ENCODE measurements at regions not wholly inside any gene's neighbourhood (a gene's known extent, or its start where the extent isn't known, plus 50 kb on each side); places are given as distances from the start of the nearest gene placed in this dataset.
A peak's percentile ranks its signal among the peaks of the same experiment; 100 is the strongest.

DNA sequence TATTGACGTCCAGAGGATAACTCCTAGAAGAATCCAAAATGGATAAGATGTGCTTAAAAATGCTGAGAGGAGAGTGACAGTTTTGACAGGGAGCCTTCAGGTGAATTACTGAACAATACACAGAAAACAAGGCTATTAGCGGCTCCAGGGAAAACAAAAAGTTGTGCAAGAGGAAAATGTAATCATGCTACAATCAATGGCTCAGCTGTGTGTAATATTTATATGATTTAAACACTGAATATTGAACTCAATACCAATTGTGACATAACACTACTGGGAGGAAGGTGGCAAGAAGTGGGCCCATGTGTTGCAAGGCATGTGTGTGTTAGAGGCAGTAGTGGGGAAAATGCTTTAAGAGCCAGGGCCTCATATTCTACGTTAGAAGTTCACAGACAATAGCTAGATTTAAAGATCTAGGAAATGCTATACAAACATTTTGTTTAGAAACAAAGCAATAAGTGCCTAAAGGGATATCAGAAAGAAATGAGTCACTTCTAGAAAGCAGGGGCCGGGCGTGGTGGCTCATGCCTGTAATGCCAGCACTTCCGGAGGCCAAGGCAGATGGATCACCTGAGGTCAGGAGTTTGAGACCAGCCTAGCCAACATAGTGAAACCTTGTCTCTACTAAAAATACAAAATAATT lies 253.2 kb upstream of the IRX5 start:
- no peak for DNase-seq

DNA sequence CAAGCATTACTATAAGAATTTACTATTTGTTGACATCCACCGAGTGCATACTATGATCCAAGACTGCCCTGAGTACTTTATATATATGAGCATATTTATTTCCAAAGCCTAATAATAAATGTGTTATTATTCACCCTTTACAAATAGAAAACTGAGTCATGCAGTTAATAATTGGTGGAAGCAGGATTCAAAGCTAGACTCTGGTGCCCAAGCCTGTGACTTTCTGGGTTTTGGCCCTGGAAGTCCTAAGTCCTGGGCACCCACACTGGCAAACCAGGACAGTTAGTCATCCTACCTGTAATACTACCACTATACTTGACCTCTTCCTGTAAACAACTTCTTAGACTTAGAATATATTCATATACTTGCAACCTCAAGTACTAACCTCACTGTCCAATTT lies 257.4 kb upstream of the IRX5 start:
- no peak for DNase-seq

DNA sequence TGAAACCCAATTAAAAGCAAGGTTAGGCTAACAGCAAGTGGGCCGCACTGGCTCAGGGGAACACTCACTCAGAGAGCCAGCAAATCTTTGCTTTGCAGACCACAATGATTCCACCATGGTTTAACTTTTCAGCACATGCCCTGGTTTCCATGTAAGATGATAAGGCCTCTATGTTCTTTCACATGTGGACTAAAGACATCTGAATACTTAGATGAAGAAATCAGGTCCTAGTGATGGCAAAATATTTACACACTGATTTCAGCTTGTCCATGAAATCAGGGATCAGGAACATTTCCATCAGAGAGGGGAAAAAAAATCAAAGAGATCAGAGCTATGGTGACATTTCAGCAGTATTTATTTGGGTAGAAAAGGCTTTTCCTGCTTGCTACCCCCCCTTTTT lies 258.2 kb upstream of the IRX5 start:
- DNase-seq = no peak

DNA sequence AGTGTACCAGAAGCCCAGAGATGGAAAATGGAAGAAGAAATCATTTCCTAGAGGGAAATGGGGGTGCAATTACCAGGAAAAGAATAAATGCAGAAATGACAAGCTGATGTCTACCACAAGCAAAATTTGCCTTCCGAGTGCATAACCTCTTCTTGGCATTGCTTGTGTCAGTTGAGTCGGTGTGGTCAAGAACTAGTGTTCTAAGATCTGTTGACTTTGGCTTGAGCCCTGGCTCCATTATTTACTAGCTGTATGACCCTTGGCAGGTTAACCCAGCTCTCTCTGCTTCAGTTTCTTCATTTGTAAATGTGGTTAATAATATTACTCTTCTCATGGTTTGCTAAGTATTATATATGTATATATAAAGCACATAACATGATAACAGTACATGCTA lies 273.0 kb upstream of the IRX5 start:
- DNase-seq = no peak

DNA sequence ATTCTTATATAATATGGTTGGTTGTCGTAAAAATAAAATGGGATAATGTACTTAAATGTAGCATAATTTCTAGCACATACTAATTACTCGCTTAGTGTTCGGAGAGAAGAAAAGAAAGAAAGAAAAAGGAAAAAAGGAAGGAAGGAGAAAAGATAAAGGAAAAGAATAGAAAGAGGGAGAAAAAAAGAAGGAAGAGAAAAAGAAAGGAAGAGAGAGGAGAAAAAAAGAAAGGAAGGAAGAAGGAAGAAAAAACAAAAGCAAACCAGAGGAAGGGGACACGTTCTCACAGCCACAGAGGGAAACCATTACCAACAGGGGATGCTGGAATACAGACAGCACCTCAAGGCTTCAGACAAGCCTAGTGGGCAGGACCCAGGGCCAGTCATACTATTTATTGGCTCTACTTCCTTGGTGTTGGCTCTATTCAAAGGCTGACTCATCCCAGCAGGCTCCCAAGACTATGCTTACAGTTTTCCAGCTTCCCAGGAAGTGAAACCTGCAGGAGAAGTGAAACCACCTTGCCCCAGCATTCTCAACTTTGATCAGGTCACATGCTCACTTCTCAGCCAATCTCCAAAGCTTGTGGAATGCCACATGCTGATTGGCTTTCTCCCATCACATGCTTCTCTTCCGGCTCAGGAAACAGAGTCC lies 273.5 kb upstream of the IRX5 start:
- DNase-seq = no peak

DNA sequence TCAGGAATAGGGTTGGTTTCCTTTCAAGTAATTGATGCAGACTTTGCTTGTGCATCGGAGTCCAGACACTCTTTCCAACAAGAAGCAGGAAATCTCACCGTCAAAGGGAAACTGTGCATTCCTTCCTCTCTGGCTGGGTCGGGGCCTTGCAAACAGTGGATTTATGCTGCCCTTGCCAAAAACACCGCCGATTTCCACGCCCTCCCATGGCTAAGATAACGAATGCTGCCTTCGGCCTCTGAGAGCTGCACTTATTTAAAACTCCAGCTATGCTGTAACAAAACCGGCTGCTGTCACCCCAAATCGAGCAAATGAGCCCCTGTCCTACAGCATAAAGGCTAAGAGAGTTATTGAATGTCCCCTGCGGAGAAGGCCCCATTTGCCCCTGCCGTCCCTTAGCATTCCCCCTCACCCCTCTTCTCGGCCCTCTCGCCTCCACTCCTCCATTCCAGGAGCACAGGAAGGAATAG lies 275.5 kb upstream of the IRX5 start:
- DNase-seq = no peak

DNA sequence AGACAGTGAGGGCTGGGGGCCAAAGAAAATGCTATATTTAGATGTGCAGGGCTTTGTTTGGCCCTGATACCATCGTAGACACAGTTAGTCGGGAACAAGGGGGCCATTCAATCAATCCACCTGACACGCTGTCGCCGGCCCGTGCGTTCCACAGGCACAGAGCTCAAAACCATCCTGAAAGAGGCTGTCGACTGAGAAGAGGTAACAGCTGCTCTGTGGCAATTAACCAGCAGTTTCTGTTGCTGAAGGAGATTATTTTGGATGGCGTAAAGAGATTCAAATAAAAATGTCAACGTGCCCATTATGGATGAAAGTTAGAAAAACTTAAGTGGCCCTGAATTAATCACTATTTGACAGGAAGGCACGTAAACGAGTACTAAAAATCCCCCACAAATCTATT lies 276.2 kb upstream of the IRX5 start:
- no peak for DNase-seq

DNA sequence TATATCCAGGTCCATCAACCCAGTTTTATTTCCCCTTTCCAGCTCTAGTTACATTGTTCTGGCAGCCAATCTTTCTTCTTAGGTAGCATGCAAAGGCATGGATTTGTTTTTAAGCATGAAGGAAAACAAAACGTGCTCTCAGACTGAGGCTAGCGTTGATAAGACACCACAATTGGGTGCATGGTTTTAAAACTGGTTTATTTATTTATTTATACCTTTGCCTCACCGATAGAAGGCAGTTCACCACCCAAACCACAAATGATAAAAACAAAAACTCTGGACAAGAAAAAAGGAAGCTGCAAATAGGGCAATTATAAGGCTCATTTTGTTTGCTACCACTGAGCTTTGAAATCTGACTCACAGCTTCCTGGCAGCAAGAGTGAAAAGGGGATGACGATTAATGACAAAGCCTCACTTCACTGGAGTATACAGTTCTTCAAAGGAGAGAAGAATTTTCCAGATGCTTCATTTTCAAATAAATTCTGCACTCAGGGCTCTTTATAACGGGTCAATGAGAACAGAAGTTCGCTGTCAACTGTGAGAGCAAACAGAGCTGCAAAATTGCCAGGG lies 278.4 kb upstream of the IRX5 start:
- DNase-seq = no peak

DNA sequence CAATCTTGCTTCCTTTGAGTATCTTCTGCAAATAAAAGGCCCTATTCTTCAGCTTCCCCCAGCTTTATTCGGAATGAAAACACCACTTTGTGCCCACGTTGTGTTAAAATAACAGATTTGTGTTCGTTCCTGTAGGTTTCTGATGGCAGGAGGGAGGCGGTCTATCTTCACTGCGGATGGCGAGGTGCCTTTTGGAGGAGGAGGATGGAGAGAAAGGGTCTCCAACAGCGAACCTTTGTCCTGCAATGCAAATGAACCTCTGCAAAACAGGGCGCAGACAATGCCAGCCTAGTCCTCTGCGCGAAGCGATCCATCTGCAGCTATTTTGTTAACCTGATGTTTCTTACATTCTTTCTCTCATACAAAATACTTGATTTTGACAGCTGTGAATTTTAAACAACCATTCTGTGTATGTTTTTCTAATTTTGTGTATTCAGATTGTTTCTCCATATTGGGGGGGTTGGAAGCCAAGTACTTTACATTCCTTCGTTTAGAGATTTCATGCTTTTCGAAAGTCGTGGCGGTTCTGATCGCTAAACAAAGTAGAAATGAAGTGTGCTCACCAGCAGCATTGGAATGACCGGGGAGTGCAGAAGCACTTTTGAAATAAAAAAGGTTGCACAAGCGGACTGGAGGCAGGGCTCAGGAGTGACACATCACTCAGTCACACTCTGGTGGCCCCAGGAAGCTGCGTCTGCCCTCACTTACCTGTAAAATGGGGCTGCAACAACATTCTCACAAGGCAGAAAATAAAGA lies 279.0 kb upstream of the IRX5 start:
- no peak for DNase-seq

DNA sequence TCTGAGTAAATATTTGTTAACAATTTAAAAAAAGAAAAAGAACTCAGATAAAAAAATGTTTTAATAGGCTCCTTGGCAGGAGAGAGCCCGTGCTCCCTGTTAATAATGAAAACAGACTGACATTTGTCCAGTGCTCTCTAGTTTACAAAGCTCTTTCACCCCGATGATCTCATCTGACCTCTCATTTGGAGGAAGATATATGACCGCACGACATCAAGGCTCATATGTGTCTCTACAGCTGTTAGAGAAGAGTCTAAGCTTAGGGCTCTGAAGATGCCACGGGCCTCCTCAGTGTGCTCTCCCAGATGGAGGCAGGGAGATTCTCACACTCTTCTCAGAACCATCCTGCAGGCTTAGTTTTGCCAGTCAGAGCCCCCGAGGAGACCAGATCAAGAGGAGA lies 280.8 kb upstream of the IRX5 start:
- no peak for DNase-seq

DNA sequence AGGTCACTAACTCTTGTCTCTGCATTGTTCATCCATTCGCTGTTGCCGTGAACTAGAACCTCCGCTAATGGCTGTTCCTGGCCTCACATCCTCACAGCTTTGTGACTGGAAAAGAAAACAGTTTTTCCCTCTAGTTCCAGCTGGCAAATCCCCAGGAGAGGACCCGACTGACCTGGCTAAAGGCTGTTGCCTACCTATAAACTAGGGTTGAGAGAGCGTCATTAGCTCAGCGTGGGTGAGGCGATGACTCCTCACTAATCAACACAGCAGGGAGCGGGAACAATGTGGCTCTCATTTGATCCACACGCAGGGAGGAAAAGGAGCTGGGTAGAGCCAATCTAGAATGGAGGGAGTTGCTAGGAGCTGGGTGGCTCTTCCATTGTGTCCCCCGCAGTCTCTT lies 282.1 kb upstream of the IRX5 start:
- DNase-seq = no peak

DNA sequence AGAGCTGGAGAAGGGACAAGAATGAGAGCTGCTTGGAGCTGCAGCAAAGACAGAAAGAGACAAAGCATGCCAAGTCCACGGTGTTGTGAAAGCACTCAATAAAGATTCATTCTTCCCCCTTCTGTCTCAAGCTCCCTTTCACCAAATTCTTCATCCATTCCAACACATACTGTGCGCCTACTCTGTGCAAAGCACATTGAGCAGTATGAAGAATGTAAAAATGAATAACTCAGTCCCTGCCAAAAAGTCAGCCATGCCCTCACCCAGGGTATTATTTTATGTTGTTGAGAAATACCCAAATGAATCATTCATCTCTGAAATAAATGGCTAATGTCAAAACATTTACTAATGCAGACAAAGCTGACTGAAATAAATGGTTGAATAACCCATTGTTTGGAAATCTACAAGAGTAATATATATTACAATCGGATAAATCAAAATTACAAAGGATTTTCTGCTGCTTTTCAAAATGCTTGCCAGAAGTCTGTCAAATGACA lies 282.9 kb upstream of the IRX5 start:
- DNase-seq = no peak

DNA sequence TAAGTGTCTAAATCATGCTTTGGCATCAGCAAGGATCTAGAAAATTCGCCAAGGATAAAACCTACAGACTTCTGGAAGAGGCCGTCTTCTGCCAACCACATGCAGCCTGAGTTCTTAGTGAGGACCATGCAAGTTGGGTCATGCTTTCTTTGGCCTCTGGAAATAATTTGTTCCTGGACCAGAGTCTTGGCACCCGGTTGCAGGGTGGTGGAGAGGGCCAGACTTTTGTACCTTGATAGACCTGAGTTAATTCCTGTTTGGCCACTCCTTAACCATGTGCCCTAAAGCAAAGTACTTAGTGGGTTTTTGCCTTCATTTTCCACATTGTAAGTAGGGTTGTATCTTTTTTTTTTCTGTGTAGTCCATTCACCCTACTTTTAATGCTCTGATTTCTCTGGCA lies 283.4 kb upstream of the IRX5 start:
- DNase-seq = no peak

DNA sequence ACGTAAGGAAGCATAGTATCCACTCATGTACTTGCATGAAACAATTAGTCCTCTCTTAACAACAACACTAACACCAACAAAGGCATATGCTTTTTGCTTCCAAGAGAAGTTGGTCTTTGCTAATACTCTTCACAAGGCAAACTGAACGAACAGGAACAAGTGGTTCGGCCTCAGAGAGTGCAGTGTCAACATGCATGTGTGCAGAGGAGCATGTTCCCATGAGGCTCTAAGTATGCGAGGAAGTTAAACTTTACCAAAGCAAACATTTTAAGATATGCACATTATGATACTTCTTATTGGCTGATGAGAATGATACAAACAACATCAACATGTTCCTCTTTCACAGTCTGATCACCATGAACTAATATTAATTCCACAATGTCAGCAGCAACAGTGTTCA lies 285.3 kb upstream of the IRX5 start:
- DNase-seq = no peak

DNA sequence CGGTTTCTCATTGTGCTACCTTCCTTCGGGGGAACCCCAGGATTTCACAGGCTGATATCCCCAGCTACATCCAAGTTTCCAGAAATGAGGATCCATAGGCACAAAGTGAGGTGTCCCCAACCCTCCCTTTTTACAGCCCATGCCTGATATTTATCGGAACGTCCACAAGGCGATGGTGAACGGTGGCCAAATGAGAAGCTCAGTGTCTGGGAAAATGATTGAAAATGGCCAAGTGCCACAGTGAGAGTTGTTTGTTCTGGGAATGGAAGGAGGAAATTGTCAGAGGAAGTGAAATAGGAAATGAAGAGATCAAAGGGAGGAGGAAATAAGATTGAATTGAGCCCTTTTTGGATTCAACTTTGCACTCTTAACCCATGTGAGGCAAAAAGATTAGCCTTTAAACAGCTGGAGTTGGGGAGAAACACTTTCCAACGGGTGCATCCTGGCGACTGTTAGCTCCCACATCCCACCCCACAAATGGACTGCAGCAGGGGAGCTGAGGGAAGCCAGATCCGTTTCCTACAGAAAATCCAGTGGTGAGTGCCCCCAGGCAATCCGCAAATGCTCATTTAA lies 294.4 kb upstream of the IRX5 start:
- DNase-seq = no peak

DNA sequence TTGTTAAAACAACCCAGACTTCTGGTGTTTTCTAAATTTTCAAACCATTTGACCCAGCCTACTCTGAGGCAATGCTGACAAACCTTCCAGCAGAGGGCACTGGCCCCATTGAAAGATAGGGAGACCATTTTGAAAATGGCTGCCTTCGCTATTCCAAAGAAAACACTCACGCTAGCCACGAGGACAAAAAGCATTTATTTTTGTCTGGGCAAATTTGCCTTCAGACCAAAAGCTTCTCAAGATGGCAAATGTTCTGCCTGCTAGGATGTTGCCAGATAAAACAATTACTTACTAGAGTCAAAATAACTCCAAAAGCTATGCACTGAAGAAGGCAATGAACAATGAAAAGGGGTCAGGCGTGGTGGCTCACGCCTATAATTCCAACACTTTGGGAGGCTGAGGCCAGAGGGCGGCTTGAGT lies 296.7 kb upstream of the IRX5 start:
- DNase-seq = peak; percentile 37

DNA sequence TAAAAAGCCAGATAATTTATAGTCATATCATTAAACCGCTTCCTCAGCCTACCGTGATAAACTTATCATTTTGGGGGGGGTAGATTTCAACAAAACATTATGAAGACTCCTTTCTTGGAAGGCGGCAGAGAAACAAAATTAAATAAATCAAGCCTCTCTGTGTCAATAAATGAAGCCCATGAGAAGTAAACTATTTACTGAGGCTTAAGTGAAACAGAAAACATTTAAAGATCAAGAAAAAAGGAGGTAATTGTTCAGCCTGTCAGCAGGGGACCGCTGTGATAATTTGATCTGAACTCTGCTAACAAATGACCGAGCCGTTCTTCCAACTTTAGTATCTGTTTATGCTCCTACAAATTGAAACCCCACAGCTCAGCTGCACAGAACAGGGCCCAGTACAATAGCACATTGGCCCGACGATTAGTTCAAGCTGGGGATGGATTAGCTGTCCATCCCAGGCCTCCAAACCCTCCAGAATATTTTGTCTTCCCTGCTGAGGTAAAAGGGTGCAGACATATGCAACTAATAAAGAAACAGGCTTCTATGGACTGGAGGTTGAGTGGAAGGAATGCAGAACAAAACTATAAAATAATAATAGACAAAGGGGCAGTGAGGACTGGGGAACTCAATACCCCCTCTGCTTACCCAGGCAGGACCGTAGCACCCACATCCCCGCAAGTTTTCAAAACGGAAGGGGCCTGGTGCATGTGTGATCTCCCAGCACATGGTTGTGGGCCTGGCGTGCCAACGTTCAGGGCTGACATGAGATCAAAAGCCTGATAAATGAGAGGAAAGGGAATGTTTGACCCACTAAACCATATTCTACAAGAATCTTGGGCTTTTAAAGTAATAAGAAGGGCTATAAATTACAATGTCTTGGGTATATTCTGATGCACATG lies 298.1 kb upstream of the IRX5 start:
- no peak for DNase-seq

DNA sequence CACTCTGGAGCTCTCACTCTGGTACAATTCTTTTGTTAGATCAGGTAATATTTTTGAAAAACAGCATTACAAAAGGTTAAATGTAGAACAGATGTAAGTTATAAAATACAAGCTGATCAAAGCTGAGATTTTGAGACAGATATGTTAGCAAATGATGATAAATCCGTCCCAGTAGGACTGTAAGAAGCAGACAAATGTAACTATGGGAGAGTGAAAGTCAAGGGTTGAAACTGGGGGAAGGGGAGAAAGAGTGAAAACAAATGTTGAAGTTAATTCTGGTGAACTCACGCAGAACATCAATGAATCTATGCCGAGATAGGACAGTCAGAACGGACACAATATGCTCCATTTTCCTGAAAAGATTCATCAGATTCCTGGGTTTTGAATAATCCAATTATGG lies 298.9 kb upstream of the IRX5 start:
- no peak for DNase-seq

DNA sequence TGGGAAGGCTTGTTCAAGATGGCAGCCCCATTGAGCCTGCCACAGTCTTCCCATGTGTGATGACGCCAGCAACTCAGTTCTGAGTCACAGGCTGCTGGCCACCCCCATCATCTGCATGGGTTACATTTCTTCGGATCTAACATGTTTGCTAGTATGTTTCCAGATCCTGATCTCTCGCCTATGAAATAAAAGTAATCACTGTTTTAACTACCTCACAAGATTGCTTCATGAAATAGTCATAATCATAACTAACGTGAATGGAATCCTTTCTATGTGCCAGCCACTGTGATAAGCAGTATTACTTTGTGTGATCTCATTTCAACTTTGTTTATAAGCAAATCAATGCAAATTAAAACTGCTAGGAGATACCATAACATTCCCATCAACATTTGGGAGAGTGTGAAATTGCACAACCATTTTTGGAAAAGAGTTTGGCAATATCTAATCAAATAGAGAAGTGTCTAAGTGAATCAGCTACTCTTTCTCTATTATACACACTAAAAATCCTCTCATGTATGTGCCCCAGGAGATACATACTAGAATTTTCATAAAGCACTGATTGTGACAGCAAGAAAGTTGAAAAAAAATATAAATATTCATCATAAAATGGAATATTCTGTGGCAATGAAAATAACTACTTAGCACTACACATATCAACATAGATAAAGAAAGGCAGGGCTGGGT lies 300.2 kb upstream of the IRX5 start:
- DNase-seq = no peak

DNA sequence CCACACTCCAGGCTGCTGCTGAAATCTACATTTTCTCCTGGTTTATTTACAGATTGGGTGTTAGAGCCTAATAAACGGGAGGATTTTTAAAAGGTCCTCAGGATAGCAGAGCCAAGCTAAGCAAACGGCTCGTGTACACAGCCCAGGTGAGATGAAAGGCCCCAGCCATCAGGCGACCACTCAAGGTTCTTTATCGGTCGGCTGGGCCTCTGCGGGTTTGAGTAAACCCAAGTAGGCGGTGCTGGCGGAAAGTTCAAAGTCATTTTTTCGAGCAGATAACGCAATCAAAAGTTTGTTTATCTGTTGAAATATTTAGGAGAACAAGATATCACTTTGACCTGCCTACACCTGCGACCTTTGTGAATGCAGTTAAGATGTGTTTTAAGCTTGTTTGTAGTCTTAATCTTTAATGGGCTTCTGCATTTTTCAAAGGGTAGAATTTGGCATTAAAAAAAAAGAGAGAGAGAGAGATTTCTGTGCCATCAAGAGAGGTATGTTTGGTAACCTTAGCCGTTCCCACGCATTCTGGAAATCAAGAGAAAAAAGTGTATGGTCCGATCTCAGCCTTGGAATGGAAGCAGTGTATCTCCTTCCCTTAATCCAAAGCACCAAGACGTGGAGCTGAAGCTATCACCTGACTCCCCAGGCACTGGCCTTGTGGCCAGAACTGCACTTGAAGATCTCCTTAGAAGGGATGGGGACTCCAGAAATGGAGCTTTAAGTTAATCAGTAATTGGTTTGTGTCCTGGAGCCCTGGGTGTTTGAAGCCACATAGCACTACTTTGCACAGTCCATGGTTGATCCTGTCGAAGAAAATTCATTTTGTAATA lies 301.7 kb upstream of the IRX5 start:
- DNase-seq = no peak

DNA sequence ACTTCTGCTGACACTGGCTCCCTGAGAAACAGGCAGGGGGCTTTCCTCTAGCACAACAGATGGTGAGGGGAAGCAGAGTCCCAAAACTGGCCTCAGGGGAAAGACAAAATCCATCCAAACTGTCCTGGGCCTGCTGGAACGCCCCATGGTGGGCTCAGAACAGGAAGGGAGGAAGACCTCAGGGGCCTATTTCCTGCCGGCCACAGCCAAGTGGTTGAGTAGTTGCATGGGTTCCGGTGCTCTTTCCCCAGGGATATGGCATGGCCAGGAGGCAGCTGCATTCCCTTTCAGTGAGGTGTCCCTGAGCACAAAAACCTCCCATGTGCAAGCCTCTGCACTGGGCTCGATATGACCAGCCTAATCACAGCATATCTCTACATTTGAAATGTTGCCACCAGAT lies 303.0 kb upstream of the IRX5 start:
- DNase-seq = no peak

Measured in RPMI8226 (cell line).